ENCODE measurements at regions not wholly inside any gene's neighbourhood (a gene's known extent, or its start where the extent isn't known, plus 50 kb on each side); places are given as distances from the start of the nearest gene placed in this dataset.

GRCh38 chr1:182200025-182200812 is 138.7 kb upstream of the ZNF648 start:
- Histone ChIP-seq H3K36me3 (no peaks in the 10 kb centered on the region), H3K27me3 (no peaks in the 10 kb centered on the region), H3K9me3 (replicated peaks in 1 of 11) (no peaks in the 10 kb centered on the region), H4K20me1 (no peaks in the 10 kb centered on the region), H3K4me3 (no peak overlapping the region), H3K27ac (no peak overlapping the region), H3K9ac (no peak overlapping the region), H3K4me1 (peaks cover 0 to 25% (median 0%) of the 10 kb centered on the region in 10 experiments; a peak in 5 of 20 replicates), H3K4me2 (no peak overlapping the region)
- TF ChIP-seq Cebpa-rat (IDR thresholded peaks at IDR 0.05) = peak in 2 of 11 experiments; percentile 18 to 33; a peak in 1 of 22 replicates

GRCh38 chr1:182198006-182198605 is 136.6 kb upstream of the ZNF648 start:
- no peaks in the 10 kb centered on the region for H3K36me3 ChIP-seq
- peaks cover 0 to 26% (median 0%) of the 10 kb centered on the region in 10 experiments; a peak in 6 of 20 replicates for H3K4me1 ChIP-seq
- no peak overlapping the region for H3K27ac ChIP-seq
- H4K20me1 ChIP-seq = no peaks in the 10 kb centered on the region
- no peaks in the 10 kb centered on the region for H3K27me3 ChIP-seq
- H3K9ac ChIP-seq = no peak overlapping the region
- no peak overlapping the region for H3K4me3 ChIP-seq
- no peak for TF ChIP-seq Cebpa-rat (IDR thresholded peaks at IDR 0.05)
- peak overlapping the region in 2 of 11 experiments; percentile 54; a peak in 4 of 22 replicates for H3K4me2 ChIP-seq
- no peaks in the 10 kb centered on the region for H3K9me3 ChIP-seq (replicated peaks in 1 of 11)

- H3K4me1 ChIP-seq = peaks cover 0 to 30% (median 0%) of the 10 kb centered on the region in 10 experiments; a peak in 6 of 20 replicates
- H3K9ac ChIP-seq = no peak overlapping the region
- H3K27ac ChIP-seq = 0 out of 22 replicates have a peak overlapping the region, but pooled peaks of 1 of the 11 experiments have one; percentile 3
- H4K20me1 ChIP-seq = no peaks in the 10 kb centered on the region
- H3K9me3 ChIP-seq (replicated peaks in 1 of 11) = no peaks in the 10 kb centered on the region
- H3K4me3 ChIP-seq = no peak overlapping the region
- no peaks in the 10 kb centered on the region for H3K36me3 ChIP-seq
- H3K4me2 ChIP-seq = peak overlapping the region in 3 of 11 experiments; percentile 10 to 54 (median 54); a peak in 6 of 22 replicates
- no peak for TF ChIP-seq Cebpa-rat (IDR thresholded peaks at IDR 0.05)
- no peaks in the 10 kb centered on the region for H3K27me3 ChIP-seq
These were observed 135.7 kb upstream of the ZNF648 start for GRCh38 chr1:182196897-182197870.

GRCh38 chr1:182195733-182196132 is 134.2 kb upstream of the ZNF648 start:
- no peak overlapping the region for H3K9ac ChIP-seq
- H4K20me1 ChIP-seq = no peaks in the 10 kb centered on the region
- no peak overlapping the region for H3K27ac ChIP-seq
- no peaks in the 10 kb centered on the region for H3K36me3 ChIP-seq
- H3K4me2 ChIP-seq = no peak overlapping the region
- no peak overlapping the region for H3K4me3 ChIP-seq
- no peaks in the 10 kb centered on the region for H3K9me3 ChIP-seq (replicated peaks in 1 of 11)
- no peaks in the 10 kb centered on the region for H3K27me3 ChIP-seq
- H3K4me1 ChIP-seq = peaks cover 0 to 36% (median 2%) of the 10 kb centered on the region in 10 experiments; a peak in 8 of 20 replicates
- TF ChIP-seq Cebpa-rat (IDR thresholded peaks at IDR 0.05) = no peak

GRCh38 chr1:182193908-182194550 is 132.5 kb upstream of the ZNF648 start:
- Histone ChIP-seq H3K4me1 (peaks cover 0 to 36% (median 2%) of the 10 kb centered on the region in 10 experiments; a peak in 9 of 20 replicates), H4K20me1 (no peaks in the 10 kb centered on the region), H3K27me3 (no peaks in the 10 kb centered on the region), H3K9me3 (replicated peaks in 1 of 11) (no peaks in the 10 kb centered on the region), H3K36me3 (no peaks in the 10 kb centered on the region), H3K9ac (no peak overlapping the region), H3K4me2 (peak overlapping the region in 1 of 11 experiments; percentile 18; a peak in 1 of 22 replicates), H3K4me3 (no peak overlapping the region), H3K27ac (no peak overlapping the region)
- peak in 2 of 11 experiments; percentile 9 to 19; a peak in 1 of 22 replicates for TF ChIP-seq Cebpa-rat (IDR thresholded peaks at IDR 0.05)

- Histone ChIP-seq H3K4me1 (peaks cover 0 to 27% (median 2%) of the 10 kb centered on the region in 10 experiments; a peak in 9 of 20 replicates), H3K9me3 (replicated peaks in 1 of 11) (no peaks in the 10 kb centered on the region), H3K27me3 (no peaks in the 10 kb centered on the region), H4K20me1 (no peaks in the 10 kb centered on the region), H3K9ac (no peak overlapping the region), H3K36me3 (no peaks in the 10 kb centered on the region), H3K27ac (no peak overlapping the region), H3K4me3 (no peak overlapping the region), H3K4me2 (no peak overlapping the region)
- no peak for TF ChIP-seq Cebpa-rat (IDR thresholded peaks at IDR 0.05)
These were observed 131.5 kb upstream of the ZNF648 start for GRCh38 chr1:182192966-182193365.

GRCh38 chr1:182192215-182192614 is 130.7 kb upstream of the ZNF648 start:
- H3K4me3 ChIP-seq = no peak overlapping the region
- peaks cover 0 to 20% (median 2%) of the 10 kb centered on the region in 10 experiments; a peak in 9 of 20 replicates for H3K4me1 ChIP-seq
- no peak overlapping the region for H3K9ac ChIP-seq
- H3K27ac ChIP-seq = no peak overlapping the region
- H4K20me1 ChIP-seq = no peaks in the 10 kb centered on the region
- peak overlapping the region in 1 of 11 experiments; percentile 31; a peak in 2 of 22 replicates for H3K4me2 ChIP-seq
- no peaks in the 10 kb centered on the region for H3K36me3 ChIP-seq
- no peaks in the 10 kb centered on the region for H3K9me3 ChIP-seq (replicated peaks in 1 of 11)
- no peak for TF ChIP-seq Cebpa-rat (IDR thresholded peaks at IDR 0.05)
- no peaks in the 10 kb centered on the region for H3K27me3 ChIP-seq

- H3K4me2 ChIP-seq = peak overlapping the region in 1 of 11 experiments; percentile 31; a peak in 2 of 22 replicates
- TF ChIP-seq Cebpa-rat (IDR thresholded peaks at IDR 0.05) = no peak
- H4K20me1 ChIP-seq = no peaks in the 10 kb centered on the region
- H3K36me3 ChIP-seq = no peaks in the 10 kb centered on the region
- H3K4me1 ChIP-seq = peaks cover 0 to 17% (median 2%) of the 10 kb centered on the region in 10 experiments; a peak in 8 of 20 replicates
- H3K27me3 ChIP-seq = no peaks in the 10 kb centered on the region
- H3K9ac ChIP-seq = no peak overlapping the region
- no peak overlapping the region for H3K4me3 ChIP-seq
- no peak overlapping the region for H3K27ac ChIP-seq
- H3K9me3 ChIP-seq (replicated peaks in 1 of 11) = no peaks in the 10 kb centered on the region
These were observed 130.0 kb upstream of the ZNF648 start for GRCh38 chr1:182191381-182192115.

Data from BLaER1 treated with 17β-estradiol and CSF1 and Interleukin-3, amounts not matched to agents 10 nM and 100 nM (cell line).